ENCODE measurements at regions not wholly inside any gene's neighbourhood (a gene's known extent, or its start where the extent isn't known, plus 50 kb on each side); places are given as distances from the start of the nearest gene placed in this dataset.

DNA sequence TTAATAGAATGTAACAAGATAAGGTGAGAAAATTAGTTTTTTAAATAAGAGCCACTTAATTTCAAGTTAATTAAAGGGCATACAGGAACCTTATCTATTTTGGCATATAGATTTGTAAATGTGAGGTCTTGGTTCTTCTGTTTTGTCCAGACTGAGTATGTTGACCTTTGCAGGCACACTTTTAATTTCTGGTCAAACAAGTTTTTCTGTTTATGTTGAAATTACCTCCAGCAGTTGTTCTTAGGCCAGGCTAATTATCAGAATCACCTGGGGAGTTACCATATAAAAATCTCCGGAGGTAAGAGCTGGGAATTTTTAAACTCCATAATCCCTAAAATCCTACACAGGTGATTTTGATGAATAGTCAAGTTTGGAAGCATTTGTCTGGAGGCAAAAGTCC, 227.4 kb upstream of the ANKRD50 start:
- TF ChIP-seq, protein P1, sequence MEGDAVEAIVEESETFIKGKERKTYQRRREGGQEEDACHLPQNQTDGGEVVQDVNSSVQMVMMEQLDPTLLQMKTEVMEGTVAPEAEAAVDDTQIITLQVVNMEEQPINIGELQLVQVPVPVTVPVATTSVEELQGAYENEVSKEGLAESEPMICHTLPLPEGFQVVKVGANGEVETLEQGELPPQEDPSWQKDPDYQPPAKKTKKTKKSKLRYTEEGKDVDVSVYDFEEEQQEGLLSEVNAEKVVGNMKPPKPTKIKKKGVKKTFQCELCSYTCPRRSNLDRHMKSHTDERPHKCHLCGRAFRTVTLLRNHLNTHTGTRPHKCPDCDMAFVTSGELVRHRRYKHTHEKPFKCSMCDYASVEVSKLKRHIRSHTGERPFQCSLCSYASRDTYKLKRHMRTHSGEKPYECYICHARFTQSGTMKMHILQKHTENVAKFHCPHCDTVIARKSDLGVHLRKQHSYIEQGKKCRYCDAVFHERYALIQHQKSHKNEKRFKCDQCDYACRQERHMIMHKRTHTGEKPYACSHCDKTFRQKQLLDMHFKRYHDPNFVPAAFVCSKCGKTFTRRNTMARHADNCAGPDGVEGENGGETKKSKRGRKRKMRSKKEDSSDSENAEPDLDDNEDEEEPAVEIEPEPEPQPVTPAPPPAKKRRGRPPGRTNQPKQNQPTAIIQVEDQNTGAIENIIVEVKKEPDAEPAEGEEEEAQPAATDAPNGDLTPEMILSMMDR (IDR thresholded peaks at IDR 0.05; ENCODE audit: low read depth, low read length) = no peak
- no peak overlapping the region for H3K4me3 ChIP-seq (ENCODE audit: low read depth, low read length)

GRCh38 chr4:124938836-124939235, 226.3 kb upstream of the ANKRD50 start:
- no peak overlapping the region for H3K4me3 ChIP-seq (ENCODE audit: low read depth, low read length)
- TF ChIP-seq, protein P1 (IDR thresholded peaks at IDR 0.05; ENCODE audit: low read depth, low read length) = no peak

DNA sequence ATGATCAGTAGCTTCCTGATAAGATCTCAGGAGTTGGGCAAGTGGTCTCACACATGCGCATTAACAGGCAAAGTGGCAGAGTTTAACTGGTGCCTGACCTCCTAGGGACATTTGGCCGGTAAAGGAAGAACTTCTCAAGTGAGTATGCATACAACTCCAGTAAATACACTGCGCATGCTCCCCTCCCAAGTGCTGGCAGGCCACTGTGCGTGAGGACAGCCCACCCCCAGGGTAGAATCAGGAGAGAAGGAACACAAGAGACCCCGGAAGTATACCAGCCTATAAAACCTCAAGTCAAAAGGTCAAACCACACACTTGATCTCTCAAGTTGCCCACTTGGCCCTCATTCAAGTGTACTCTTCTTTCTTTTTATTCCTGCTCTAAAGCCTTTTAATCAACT, 225.5 kb upstream of the ANKRD50 start:
- H3K4me3 ChIP-seq (ENCODE audit: low read depth, low read length) = no peak overlapping the region
- TF ChIP-seq, protein P1 (IDR thresholded peaks at IDR 0.05; ENCODE audit: low read depth, low read length) = no peak

GRCh38 chr4:124936427-124936826, 223.9 kb upstream of the ANKRD50 start:
- TF ChIP-seq, protein P1 (IDR thresholded peaks at IDR 0.05; ENCODE audit: low read depth, low read length) = no peak
- H3K4me3 ChIP-seq (ENCODE audit: low read depth, low read length) = no peak overlapping the region

GRCh38 chr4:124934916-124935315, 222.4 kb upstream of the ANKRD50 start:
- TF ChIP-seq, protein P1 (IDR thresholded peaks at IDR 0.05; ENCODE audit: low read depth, low read length) = no peak

GRCh38 chr4:124933521-124933920, 221.0 kb upstream of the ANKRD50 start:
- TF ChIP-seq, protein P1 (IDR thresholded peaks at IDR 0.05; ENCODE audit: low read depth, low read length) = no peak

More at GRCh38 chr4:124934916-124935315, 222.4 kb upstream of the ANKRD50 start:
- H3K4me3 ChIP-seq (ENCODE audit: low read depth, low read length) = no peak overlapping the region

GRCh38 chr4:124932447-124932846, 219.9 kb upstream of the ANKRD50 start:
- TF ChIP-seq, protein P1 (IDR thresholded peaks at IDR 0.05; ENCODE audit: low read depth, low read length) = no peak
- no peak overlapping the region for H3K4me3 ChIP-seq (ENCODE audit: low read depth, low read length)

More at GRCh38 chr4:124933521-124933920, 221.0 kb upstream of the ANKRD50 start:
- H3K4me3 ChIP-seq (ENCODE audit: low read depth, low read length) = no peak overlapping the region

All from WI38 (cell line).